Kidney glomerular epithelial cell (primary cell): ENCODE measurements at regions not wholly inside any gene's neighbourhood (a gene's known extent, or its start where the extent isn't known, plus 50 kb on each side); places are given as distances from the start of the nearest gene placed in this dataset.
"Not testable (repeated sequence)": the region's sequence is repeated elsewhere in the genome, so short reads cannot be mapped to it uniquely, and the experiment has no call there.

ENCODE experiments used
- DNase-seq: peaks from one replicate; lab custom pipeline; 2025; lab: John Stamatoyannopoulos, UW

GRCh38 chrX:124238268-124238667 is 94.2 kb upstream of the TEX13D start:
- no peak for DNase-seq

GRCh38 chrX:124239324-124239723 is 93.1 kb upstream of the TEX13D start:
- DNase-seq: no peak

DNA sequence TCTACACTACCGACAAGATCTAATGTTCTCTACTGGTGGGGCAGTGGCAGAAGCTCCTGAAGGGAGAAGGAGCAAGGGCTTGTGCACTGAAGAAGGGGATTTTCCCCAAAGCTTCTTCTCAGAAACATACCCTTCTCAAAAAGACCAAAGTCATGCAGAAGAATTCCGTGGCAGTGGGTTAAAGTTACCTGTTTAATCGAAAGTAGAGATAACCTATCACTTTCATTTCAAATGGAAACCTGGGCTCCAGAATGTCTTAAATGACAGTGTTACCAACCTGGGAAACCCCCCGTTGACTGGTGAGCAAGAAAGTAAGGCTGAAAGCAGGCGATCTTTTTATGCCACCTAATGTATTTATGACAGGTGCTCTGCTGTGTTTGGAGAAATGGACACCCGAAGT is 92.5 kb upstream of the TEX13D start:
- no peak for DNase-seq

DNA sequence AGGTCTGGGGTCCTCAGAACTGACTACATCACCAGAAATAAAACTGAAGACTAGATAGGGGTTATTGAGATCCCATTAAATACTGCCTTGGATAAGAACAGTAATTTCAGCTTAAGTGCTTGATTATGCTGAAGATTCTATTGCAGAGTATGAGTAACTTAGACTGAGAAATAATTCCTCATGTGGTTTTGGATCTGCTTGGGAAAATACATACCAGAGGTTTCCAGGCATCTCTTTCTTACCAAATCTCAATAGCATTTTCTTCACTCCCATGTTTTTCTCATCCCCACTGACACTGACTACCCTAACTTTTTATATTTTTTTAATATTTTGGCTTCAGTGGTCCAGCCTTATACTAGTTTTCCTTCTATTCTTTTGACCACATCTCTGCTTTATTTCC is 92.0 kb upstream of the TEX13D start:
- no peak for DNase-seq

- DNase-seq: no peak
Measured at GRCh38 chrX:124242131-124242530, 90.3 kb upstream of the TEX13D start.

DNA sequence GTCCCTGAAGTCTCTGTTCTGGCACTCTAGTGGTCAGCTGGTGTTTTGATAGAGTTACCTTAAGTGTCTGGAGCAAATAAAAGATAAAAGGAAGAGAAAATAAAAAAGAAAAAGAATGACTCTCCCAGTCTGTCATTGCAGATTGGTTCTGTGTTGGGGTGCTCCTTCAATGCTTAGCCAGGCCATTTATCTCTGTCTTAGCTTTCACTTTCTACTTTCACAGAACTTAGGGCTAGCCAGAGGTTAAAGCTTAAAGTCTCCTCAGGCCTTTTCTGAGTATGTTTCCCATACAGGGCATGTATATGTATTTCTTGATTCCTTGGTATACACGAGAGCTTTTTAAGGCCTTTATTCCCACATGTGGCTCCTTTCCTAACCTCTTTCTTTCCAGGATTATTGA is 83.1 kb upstream of the TEX13D start:
- DNase-seq: no peak

GRCh38 chrX:124250835-124251437 is 81.5 kb upstream of the TEX13D start:
- no peak for DNase-seq

DNA sequence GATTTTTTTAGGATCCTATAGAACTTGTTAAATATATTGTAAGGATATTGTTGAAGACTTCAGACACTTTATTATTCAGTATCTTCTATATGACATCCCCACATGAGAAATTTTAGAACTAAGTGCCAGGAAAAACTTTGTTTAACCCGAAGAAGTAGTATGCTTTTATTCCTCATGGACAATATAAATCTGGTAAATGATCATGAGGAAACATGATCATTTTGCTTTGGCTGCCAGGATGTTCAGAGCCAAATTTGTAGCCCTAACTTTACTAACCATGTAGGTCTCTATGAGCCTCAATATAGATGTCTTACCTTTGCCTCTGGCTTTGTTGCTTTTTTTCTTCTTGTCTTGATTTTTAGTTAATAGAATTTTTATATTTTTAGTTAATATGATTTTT is 77.8 kb upstream of the TEX13D start:
- no peak for DNase-seq

- DNase-seq: no peak
Measured at GRCh38 chrX:124256216-124256615, 76.2 kb upstream of the TEX13D start.

GRCh38 chrX:124256629-124257380 is 75.7 kb upstream of the TEX13D start:
- DNase-seq: no peak

- no peak for DNase-seq
Measured at GRCh38 chrX:124257924-124258702, 74.3 kb upstream of the TEX13D start.

DNA sequence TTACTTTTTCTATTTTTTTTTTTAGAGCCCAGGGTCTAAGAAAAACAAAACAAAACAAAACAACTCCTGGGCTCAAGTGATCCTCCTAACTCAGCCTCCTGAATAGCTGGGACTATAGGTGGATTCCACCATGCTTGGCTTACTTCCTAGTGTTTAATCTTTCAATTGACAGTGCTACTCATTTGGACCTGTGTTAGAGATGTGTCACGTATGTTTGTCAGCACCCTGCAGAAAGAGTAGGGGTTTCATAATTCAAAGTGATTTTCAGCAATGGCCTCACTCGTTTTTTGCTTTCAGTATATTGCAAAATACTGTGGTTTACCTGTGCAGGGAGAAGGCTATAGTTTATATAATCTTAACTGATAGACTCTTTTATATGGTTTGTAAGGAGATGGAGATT is 71.6 kb upstream of the TEX13D start:
- DNase-seq: no peak

- no peak for DNase-seq
Measured at GRCh38 chrX:124263743-124264142, 68.7 kb upstream of the TEX13D start.

DNA sequence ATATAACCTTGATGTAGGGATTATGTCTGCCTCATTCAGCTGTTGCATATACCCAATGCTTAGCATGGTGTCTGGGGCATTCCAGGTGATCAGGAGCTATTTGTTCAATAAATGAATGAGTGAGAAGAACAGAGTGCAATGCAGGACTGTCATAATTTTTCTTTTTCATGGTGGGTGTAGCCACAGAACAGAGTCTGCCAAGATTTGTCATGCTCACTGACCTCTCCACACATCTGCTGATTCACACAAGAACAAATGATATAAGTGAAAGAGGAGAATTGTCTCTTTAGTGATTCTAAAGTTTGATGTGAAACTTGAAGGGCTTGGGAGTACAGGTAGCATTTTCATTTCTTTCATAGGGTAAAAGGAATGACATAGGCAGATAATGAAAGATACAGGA is 64.4 kb upstream of the TEX13D start:
- DNase-seq: no peak

GRCh38 chrX:124269881-124270280 is 62.6 kb upstream of the TEX13D start:
- DNase-seq: no peak

- DNase-seq: not testable (repeated sequence)
Measured at GRCh38 chrX:124271599-124271998, 60.9 kb upstream of the TEX13D start.

GRCh38 chrX:124272370-124272982 is 60.0 kb upstream of the TEX13D start:
- DNase-seq: no peak

GRCh38 chrX:124274438-124275181 is 57.9 kb upstream of the TEX13D start:
- no peak for DNase-seq

DNA sequence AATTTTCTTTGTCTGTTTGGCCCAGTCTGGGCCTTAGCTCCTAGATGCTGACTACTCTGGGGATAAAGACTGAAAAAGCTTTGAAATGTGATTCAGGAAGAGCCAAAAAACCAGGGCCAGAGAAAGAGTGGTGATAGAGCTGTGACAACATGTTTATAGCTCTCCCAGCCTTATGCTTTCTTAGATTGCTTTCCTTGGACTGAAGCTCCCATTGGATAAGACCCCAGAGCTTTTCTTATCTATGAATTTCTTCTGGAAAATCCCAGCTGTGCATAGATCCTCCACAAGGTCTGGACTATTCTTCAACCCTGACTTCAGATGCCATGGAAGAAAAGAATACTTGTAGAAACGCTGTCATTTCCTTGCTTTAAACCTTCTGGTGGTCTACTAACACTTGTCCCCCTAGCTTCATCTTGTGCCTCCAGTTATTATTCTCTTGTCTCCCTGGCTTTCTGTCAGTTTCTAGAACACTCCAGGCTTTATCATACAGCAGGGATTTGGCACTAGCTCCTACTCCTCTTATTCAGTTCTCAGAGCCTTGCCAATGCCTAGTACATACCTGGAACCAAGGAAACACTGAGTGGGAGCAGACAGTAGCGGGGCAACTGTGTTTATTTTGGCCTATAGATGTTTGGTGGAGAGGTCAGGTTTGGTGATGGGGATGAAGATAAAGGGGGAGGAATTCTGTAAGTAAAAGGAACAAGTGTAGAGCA is 57.1 kb upstream of the TEX13D start:
- no peak for DNase-seq

DNA sequence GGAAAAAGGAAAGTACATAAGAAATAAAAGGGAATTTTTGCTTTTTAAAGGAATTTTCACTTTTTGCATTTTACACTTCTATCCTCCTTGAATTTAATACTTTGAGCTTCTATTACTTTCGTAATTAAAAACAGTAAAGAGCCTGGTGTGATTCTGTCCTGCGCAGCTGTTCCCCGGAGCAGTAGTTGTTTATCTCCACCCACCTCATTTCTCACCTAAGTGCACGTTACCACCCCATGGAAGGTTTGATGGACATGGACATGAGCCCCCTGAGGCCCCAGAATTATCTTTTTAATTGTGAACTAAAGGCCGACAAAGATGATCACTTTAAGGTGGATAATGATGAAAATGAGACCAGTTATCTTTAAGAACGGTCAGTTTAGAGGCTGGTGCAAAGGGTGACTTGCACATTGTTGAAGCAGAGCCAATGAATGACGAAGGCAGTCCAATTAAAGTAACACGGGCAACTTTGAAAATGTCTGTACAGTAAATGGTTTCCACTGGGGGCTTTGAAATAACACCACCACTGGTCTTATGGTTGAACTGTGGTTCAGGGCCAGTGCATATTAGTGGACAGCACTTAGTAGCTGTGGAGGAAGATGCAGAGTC is 52.1 kb upstream of the TEX13D start:
- DNase-seq: no peak

DNA sequence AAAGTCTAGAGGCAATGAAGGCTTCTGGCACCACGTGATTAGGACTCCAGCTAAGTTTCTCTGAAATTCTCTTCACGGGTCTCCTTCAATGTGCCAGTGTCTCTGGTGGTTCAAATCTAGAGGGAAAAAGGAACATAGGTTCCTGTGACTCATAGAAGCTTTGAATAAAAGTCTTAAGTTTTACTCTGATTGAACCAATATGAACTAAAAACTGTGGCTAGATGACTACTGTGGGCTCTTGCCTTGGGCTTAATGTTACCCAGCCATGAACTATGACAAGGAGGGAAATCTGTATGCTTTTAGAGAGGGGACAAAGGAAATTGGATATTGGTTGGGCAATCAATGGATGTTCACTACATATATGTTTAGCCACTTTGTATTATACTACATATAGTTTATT is 49.9 kb upstream of the TEX13D start:
- no peak for DNase-seq
